ENCODE measurements at regions not wholly inside any gene's neighbourhood (a gene's known extent, or its start where the extent isn't known, plus 50 kb on each side); places are given as distances from the start of the nearest gene placed in this dataset.

DNA sequence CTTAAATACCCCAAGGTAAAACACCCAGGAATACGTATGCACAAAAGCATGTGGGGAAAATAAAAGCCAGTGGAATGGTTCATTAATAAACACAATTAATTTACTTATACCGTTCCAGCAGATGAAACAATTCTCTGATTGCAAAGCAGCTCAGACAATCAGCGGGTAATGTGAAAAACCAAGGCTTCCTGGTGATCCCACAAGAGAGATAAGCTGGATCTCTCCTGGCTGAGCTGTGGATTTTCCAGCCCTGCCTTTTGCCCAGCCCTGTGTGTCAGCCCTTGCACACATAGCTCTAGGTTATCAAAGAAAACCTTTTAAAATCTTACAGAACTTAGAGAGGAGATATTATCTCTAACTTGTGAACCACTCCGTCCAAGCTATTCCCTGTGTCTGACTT is 1010.7 kb upstream of the AUTS2 start:
- TF ChIP-seq, protein P1, sequence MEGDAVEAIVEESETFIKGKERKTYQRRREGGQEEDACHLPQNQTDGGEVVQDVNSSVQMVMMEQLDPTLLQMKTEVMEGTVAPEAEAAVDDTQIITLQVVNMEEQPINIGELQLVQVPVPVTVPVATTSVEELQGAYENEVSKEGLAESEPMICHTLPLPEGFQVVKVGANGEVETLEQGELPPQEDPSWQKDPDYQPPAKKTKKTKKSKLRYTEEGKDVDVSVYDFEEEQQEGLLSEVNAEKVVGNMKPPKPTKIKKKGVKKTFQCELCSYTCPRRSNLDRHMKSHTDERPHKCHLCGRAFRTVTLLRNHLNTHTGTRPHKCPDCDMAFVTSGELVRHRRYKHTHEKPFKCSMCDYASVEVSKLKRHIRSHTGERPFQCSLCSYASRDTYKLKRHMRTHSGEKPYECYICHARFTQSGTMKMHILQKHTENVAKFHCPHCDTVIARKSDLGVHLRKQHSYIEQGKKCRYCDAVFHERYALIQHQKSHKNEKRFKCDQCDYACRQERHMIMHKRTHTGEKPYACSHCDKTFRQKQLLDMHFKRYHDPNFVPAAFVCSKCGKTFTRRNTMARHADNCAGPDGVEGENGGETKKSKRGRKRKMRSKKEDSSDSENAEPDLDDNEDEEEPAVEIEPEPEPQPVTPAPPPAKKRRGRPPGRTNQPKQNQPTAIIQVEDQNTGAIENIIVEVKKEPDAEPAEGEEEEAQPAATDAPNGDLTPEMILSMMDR (conservative IDR thresholded peaks at IDR 0.05; ENCODE audit: low read depth, low read length): no peak
- TF ChIP-seq EZH2 (IDR thresholded peaks at IDR 0.05; ENCODE audit: low read length, unreplicated experiment) (no peak), EZH2phosphoT487 (IDR thresholded peaks at IDR 0.05; ENCODE audit: borderline replicate concordance, low read length) (no peak)
